SU-DHL-6 (cell line): ENCODE measurements at regions not wholly inside any gene's neighbourhood (a gene's known extent, or its start where the extent isn't known, plus 50 kb on each side); places are given as distances from the start of the nearest gene placed in this dataset.

Experiments used
- H2AFZ ChIP-seq: fragments of 200-600 bp; sonication (generic); 2 replicates; pipeline ENCODE4 v1.6.1; 2014; ENCODE audit warnings: low read depth, mild to moderate bottlenecking, moderate library complexity, mixed read lengths, antibody characterized with exemption, low read length; ENCODE audit not compliant: severe bottlenecking
- H3F3A ChIP-seq: fragments of 200-600 bp; shearing (Covaris generic); 2 replicates; pipeline ENCODE4 v1.6.0; 2016; ENCODE audit warnings: antibody characterized with exemption, mild to moderate bottlenecking; ENCODE audit not compliant: insufficient read depth
- H3K27ac ChIP-seq: fragments of 200-600 bp; sonication (generic); 2 replicates; pipeline ENCODE4 v1.5.1; 2016; ENCODE audit warnings: low read depth, mild to moderate bottlenecking, low read length, moderate library complexity, mixed read lengths
- H3K27me3 ChIP-seq: fragments of 200-600 bp; sonication (generic), shearing (Covaris generic); 2 replicates; pipeline ENCODE4 v1.6.0; 2014; ENCODE audit warnings: mild to moderate bottlenecking, low read length
- H3K36me3 ChIP-seq: fragments of 200-600 bp; sonication (generic); 2 replicates; pipeline ENCODE4 v1.6.1; 2014; ENCODE audit warnings: mild to moderate bottlenecking, low read length, mixed read lengths
- H3K4me2 ChIP-seq: fragments of 300-600, 200-600 bp; shearing (Covaris generic), sonication (generic); 2 replicates; pipeline ENCODE4 v1.6.0; 2014; ENCODE audit warnings: low read length, low read depth, mild to moderate bottlenecking; ENCODE audit not compliant: poor library complexity, severe bottlenecking
- H3K4me3 ChIP-seq: fragments of 200-600 bp; sonication (generic); 2 replicates; pipeline ENCODE4 v1.5.1; 2014; ENCODE audit warnings: antibody characterized with exemption, low read length, mild to moderate bottlenecking, mixed read lengths; ENCODE audit not compliant: insufficient read depth, poor library complexity, severe bottlenecking
- H3K79me2 ChIP-seq: fragments of 200-600 bp; sonication (generic); 2 replicates; pipeline ENCODE4 v1.6.1; 2014; ENCODE audit warnings: mild to moderate bottlenecking, low read length, moderate library complexity; ENCODE audit not compliant: insufficient read depth
- H3K9ac ChIP-seq: fragments of 200-600 bp; sonication (generic); 2 replicates; pipeline ENCODE4 v1.7.0; 2014; ENCODE audit warnings: mild to moderate bottlenecking, low read length
- H3K9me2 ChIP-seq: fragments of 200-600 bp; sonication (generic); replicated peaks from 2 replicates; pipeline ENCODE4 v1.6.1; 2014; ENCODE audit warnings: low read length; ENCODE audit not compliant: insufficient read depth
- H3K9me3 ChIP-seq: fragments of 200-600 bp; sonication (generic); 2 replicates; pipeline ENCODE4 v1.6.1; 2014; ENCODE audit warnings: low read length, mixed read lengths; ENCODE audit not compliant: insufficient read depth
- H4K20me1 ChIP-seq: fragments of 200-600 bp; sonication (generic); 2 replicates; pipeline ENCODE4 v1.6.1; 2014; ENCODE audit warnings: low read depth, mild to moderate bottlenecking, antibody characterized with exemption, low read length, moderate library complexity, mixed read lengths
- CTCF ChIP-seq: fragments of 200-600 bp; sonication (generic); IDR thresholded peaks from one replicate; pipeline ENCODE4 v1.5.1; 2017; ENCODE audit warnings: antibody characterized with exemption, mild to moderate bottlenecking, low read length, moderate library complexity; ENCODE audit not compliant: insufficient read depth, poor library complexity, severe bottlenecking
- EZH2phosphoT487 ChIP-seq: fragments of 200-600 bp; sonication (generic), shearing (Covaris generic); conservative IDR thresholded peaks from 2 replicates; pipeline ENCODE4 v1.6.1; 2018; ENCODE audit warnings: mild to moderate bottlenecking, antibody characterized with exemption, low read length, moderate library complexity, mixed read lengths

GRCh38 chr17:34090593-34090992, 164.5 kb upstream of the CCL2 start:
- H3K9ac ChIP-seq: no peak overlapping the region
- H3K4me2 ChIP-seq: no peak overlapping the region
- TF ChIP-seq CTCF (no peak), EZH2phosphoT487 (no peak)
- H3K4me3 ChIP-seq: no peak overlapping the region
- no peak overlapping the region for H3K27ac ChIP-seq
- no peaks in the 10 kb centered on the region for H3F3A ChIP-seq
- H3K27me3 ChIP-seq: no peaks in the 10 kb centered on the region
- no peak overlapping the region for H2AFZ ChIP-seq
- H3K36me3 ChIP-seq: no peaks in the 10 kb centered on the region
- H3K9me2 ChIP-seq: no peaks in the 10 kb centered on the region
- no peaks in the 10 kb centered on the region for H3K9me3 ChIP-seq
- no peaks in the 10 kb centered on the region for H3K79me2 ChIP-seq
- H4K20me1 ChIP-seq: no peaks in the 10 kb centered on the region

- Histone ChIP-seq H3K4me2 (no peak overlapping the region), H3K36me3 (no peaks in the 10 kb centered on the region), H3K27ac (no peak overlapping the region), H3K27me3 (no peaks in the 10 kb centered on the region), H4K20me1 (no peaks in the 10 kb centered on the region), H3K9ac (no peak overlapping the region), H2AFZ (no peak overlapping the region), H3F3A (no peaks in the 10 kb centered on the region), H3K79me2 (no peaks in the 10 kb centered on the region), H3K9me2 (no peaks in the 10 kb centered on the region), H3K4me3 (no peak overlapping the region), H3K9me3 (no peaks in the 10 kb centered on the region)
- no peak for TF ChIP-seq EZH2phosphoT487
- no peak for TF ChIP-seq CTCF
These were observed 163.1 kb upstream of the CCL2 start for GRCh38 chr17:34091975-34092374.

GRCh38 chr17:34095106-34095505, 160.0 kb upstream of the CCL2 start:
- no peaks in the 10 kb centered on the region for H3F3A ChIP-seq
- TF ChIP-seq CTCF: no peak
- TF ChIP-seq EZH2phosphoT487: no peak
- H2AFZ ChIP-seq: no peak overlapping the region
- H3K27me3 ChIP-seq: no peaks in the 10 kb centered on the region
- H4K20me1 ChIP-seq: no peaks in the 10 kb centered on the region
- H3K27ac ChIP-seq: no peak overlapping the region
- no peaks in the 10 kb centered on the region for H3K9me3 ChIP-seq
- H3K79me2 ChIP-seq: no peaks in the 10 kb centered on the region
- no peak overlapping the region for H3K9ac ChIP-seq
- no peak overlapping the region for H3K4me3 ChIP-seq
- H3K4me2 ChIP-seq: no peak overlapping the region
- H3K9me2 ChIP-seq: no peaks in the 10 kb centered on the region
- no peaks in the 10 kb centered on the region for H3K36me3 ChIP-seq

DNA sequence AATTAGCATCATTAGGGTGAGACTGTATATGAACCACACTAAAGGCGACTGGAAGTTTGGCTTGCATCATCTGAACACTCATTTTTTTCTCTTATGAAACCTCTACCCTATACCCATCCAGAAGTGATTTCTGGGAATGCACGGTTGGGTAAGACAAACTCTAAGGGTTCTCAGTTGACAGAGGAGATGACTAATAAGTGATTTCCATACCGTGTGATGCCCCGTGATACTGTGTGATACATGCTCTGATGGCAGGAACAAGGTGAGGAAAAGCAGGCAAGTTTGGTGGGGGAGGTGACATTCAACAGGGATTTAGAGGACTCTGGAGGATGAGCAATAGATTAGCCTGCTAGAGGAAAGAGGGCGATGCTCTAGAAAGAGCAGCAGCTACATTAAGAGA, 156.4 kb upstream of the CCL2 start:
- Histone ChIP-seq H3K27me3 (no peaks in the 10 kb centered on the region), H3F3A (no peaks in the 10 kb centered on the region), H3K4me2 (no peak overlapping the region), H2AFZ (no peak overlapping the region), H3K27ac (no peak overlapping the region), H3K9ac (no peak overlapping the region), H3K36me3 (no peaks in the 10 kb centered on the region), H3K9me3 (no peaks in the 10 kb centered on the region), H4K20me1 (no peaks in the 10 kb centered on the region), H3K79me2 (no peaks in the 10 kb centered on the region), H3K9me2 (no peaks in the 10 kb centered on the region), H3K4me3 (no peak overlapping the region)
- TF ChIP-seq CTCF (no peak), EZH2phosphoT487 (no peak)
